Liver (tissue), 8 donors: ENCODE measurements at regions not wholly inside any gene's neighbourhood (a gene's known extent, or its start where the extent isn't known, plus 50 kb on each side); places are given as distances from the start of the nearest gene placed in this dataset.

ENCODE experiments used
- DNase-seq: peaks from one replicate; pipeline ENCODE4 v3.0.0-alpha.2; 2017; ENCODE audit warnings: low spot score
- H3K27ac ChIP-seq, 2 donors: one replicate each; pipeline ENCODE4 v1.7.0; 2013; ENCODE audit warnings: inconsistent platforms in 2 of 2, low read length in 2 of 2, control low read depth in 1 of 2, low read depth in 1 of 2, mild to moderate bottlenecking in 1 of 2
- H3K27me3 ChIP-seq, 4 donors: one replicate each; pipeline versions ENCODE4 v1.6.1 to v1.7.0; 2013; ENCODE audit warnings: low read length in 3 of 4, inconsistent platforms in 1 of 4, mild to moderate bottlenecking in 1 of 4, moderate library complexity in 1 of 4; ENCODE audit not compliant: control insufficient read depth in 4 of 4, insufficient read depth in 4 of 4
- H3K36me3 ChIP-seq, 4 donors: one replicate each; pipeline versions ENCODE4 v1.6.1 to v1.7.0; 2013; ENCODE audit warnings: low read length in 3 of 4, mild to moderate bottlenecking in 3 of 4, low read depth in 1 of 4, moderate library complexity in 1 of 4; ENCODE audit not compliant: control insufficient read depth in 4 of 4, insufficient read depth in 3 of 4
- H3K4me1 ChIP-seq, 4 donors: one replicate each; pipeline versions ENCODE4 v1.6.1 to v1.7.0; 2013; ENCODE audit warnings: low read length in 3 of 4, mild to moderate bottlenecking in 3 of 4, moderate library complexity in 1 of 4; ENCODE audit not compliant: control insufficient read depth in 4 of 4, insufficient read depth in 4 of 4
- H3K4me3 ChIP-seq, 3 donors: one replicate each; pipeline versions ENCODE4 v1.6.1 to v1.7.0; 2013; ENCODE audit warnings: low read length in 3 of 3, control low read depth in 1 of 3, low read depth in 1 of 3, mild to moderate bottlenecking in 1 of 3
- H3K9ac ChIP-seq, 2 donors: one replicate each; pipeline ENCODE4 v1.7.0; 2013; ENCODE audit warnings: low read length in 2 of 2, mild to moderate bottlenecking in 2 of 2, moderate library complexity in 2 of 2, control low read depth in 1 of 2, low read depth in 1 of 2
- H3K9me3 ChIP-seq, 4 donors: one replicate each; pipeline versions ENCODE4 v1.6.1 to v1.7.0; 2013; ENCODE audit warnings: low read length in 3 of 4; ENCODE audit not compliant: control insufficient read depth in 4 of 4
- ATF3 ChIP-seq: IDR thresholded peaks from 2 replicates; pipeline ENCODE4 v1.6.1; 2016; ENCODE audit warnings: antibody characterized with exemption
- CTCF ChIP-seq: fragments of 150-350 bp; IDR thresholded peaks from 2 replicates; pipeline ENCODE4 v1.5.1; 2017; ENCODE audit warnings: improper control_type of control experiment, low read depth, low read length; ENCODE audit not compliant: missing input control
- EGR1 ChIP-seq, 2 donors: IDR thresholded peaks; 2 replicates each; pipeline ENCODE4 v1.6.1; 2016 to 2018; ENCODE audit warnings: antibody characterized with exemption in 2 of 2, low read depth in 2 of 2
- FOXA1 ChIP-seq: IDR thresholded peaks from 2 replicates; pipeline ENCODE4 v1.6.1; 2016; ENCODE audit warnings: antibody characterized with exemption
- FOXA2 ChIP-seq: IDR thresholded peaks from 2 replicates; pipeline ENCODE4 v1.6.1; 2016; ENCODE audit warnings: antibody characterized with exemption
- GABPA ChIP-seq, 2 donors: IDR thresholded peaks in 1 of 2; conservative IDR thresholded peaks in 1 of 2; 2 replicates each; pipeline ENCODE4 v1.6.1; 2016; ENCODE audit warnings: antibody characterized with exemption in 2 of 2, mild to moderate bottlenecking in 1 of 2, moderate library complexity in 1 of 2
- HNF4A ChIP-seq, 2 donors: conservative IDR thresholded peaks; 2 replicates each; pipeline ENCODE4 v1.6.1; 2016; ENCODE audit warnings: antibody characterized with exemption in 2 of 2, mild to moderate bottlenecking in 2 of 2
- HNF4G ChIP-seq: IDR thresholded peaks from 2 replicates; pipeline ENCODE4 v1.6.1; 2016; ENCODE audit warnings: antibody characterized with exemption
- JUND ChIP-seq, 2 donors: IDR thresholded peaks; 2 replicates each; pipeline ENCODE4 v1.6.1; 2016; ENCODE audit warnings: antibody characterized with exemption in 2 of 2
- MAX ChIP-seq: IDR thresholded peaks from 2 replicates; pipeline ENCODE4 v1.6.1; 2016; ENCODE audit warnings: antibody characterized with exemption
- NR2F2 ChIP-seq: IDR thresholded peaks from 2 replicates; pipeline ENCODE4 v1.6.1; 2016; ENCODE audit warnings: antibody characterized with exemption
- RAD21 ChIP-seq, 2 donors: IDR thresholded peaks; 2 replicates each; pipeline ENCODE4 v1.6.1; 2016; ENCODE audit warnings: antibody characterized with exemption in 2 of 2, mild to moderate bottlenecking in 2 of 2
- REST ChIP-seq: IDR thresholded peaks from 2 replicates; pipeline ENCODE4 v1.6.1; 2016; ENCODE audit warnings: antibody characterized with exemption, mild to moderate bottlenecking
- YY1 ChIP-seq: IDR thresholded peaks from 2 replicates; pipeline ENCODE4 v1.6.1; 2016; ENCODE audit warnings: antibody characterized with exemption, mild to moderate bottlenecking
- ZBTB33 ChIP-seq: IDR thresholded peaks from 2 replicates; pipeline ENCODE4 v1.6.1; 2016; ENCODE audit warnings: antibody characterized with exemption
- WGBS: extraction: QIAGEN DNeasy Blood & Tissue Kit; methylation state at CpG from one replicate; pipeline ENCODE4 v1.1.7; 2013; 5-methylcytosine and 5-hydroxymethylcytosine counted together
- donor health status: healthy.
- donor health status: healthy.
- donor health status: healthy.
- donor health status: healthy.
- donor health status: healthy.

- H3K4me3 ChIP-seq, result no peak overlapping the region
- 43% methylated on average over 4 of the region's 4 CpGs for WGBS
- H3K36me3 ChIP-seq, result no peaks in the 10 kb centered on the region
- H3K27me3 ChIP-seq, result no peaks in the 10 kb centered on the region
- H3K4me1 ChIP-seq, result no peaks in the 10 kb centered on the region
- no peak overlapping the region for H3K9ac ChIP-seq
- no peaks in the 10 kb centered on the region for H3K9me3 ChIP-seq
- no peak for TF ChIP-seq YY1
- no peak for TF ChIP-seq FOXA2
- no peak for TF ChIP-seq ATF3
- no peak for TF ChIP-seq REST
- TF ChIP-seq HNF4A (conservative IDR thresholded peaks at IDR 0.05), result no peak
- no peak for TF ChIP-seq FOXA1
- H3K27ac ChIP-seq, result no peak overlapping the region
- DNase-seq, result no peak
Measured at GRCh38 chrX:34379891-34380290, 247.8 kb upstream of the FAM47A start.

GRCh38 chrX:34377645-34378044, 245.5 kb upstream of the FAM47A start:
- Histone ChIP-seq H3K9me3 (no peaks in the 10 kb centered on the region), H3K4me1 (no peaks in the 10 kb centered on the region), H3K36me3 (no peaks in the 10 kb centered on the region), H3K27me3 (no peaks in the 10 kb centered on the region), H3K9ac (no peak overlapping the region), H3K4me3 (no peak overlapping the region), H3K27ac (no peak overlapping the region)
- WGBS, result 64% methylated on average over 1 of the region's 1 CpG
- DNase-seq, result no peak
- TF ChIP-seq ATF3 (no peak), RAD21 (IDR thresholded peaks at IDR 0.05) (no peak), JUND (IDR thresholded peaks at IDR 0.05) (no peak), NR2F2 (no peak), HNF4A (conservative IDR thresholded peaks at IDR 0.05) (no peak), FOXA1 (no peak), HNF4G (no peak)

GRCh38 chrX:34371754-34372153, 239.6 kb upstream of the FAM47A start:
- Histone ChIP-seq H3K27me3 (no peaks in the 10 kb centered on the region), H3K9ac (no peak overlapping the region), H3K27ac (no peak overlapping the region), H3K9me3 (no peaks in the 10 kb centered on the region), H3K4me3 (no peak overlapping the region), H3K4me1 (no peaks in the 10 kb centered on the region), H3K36me3 (no peaks in the 10 kb centered on the region)
- DNase-seq, result no peak
- 50% methylated on average over 1 of the region's 1 CpG for WGBS
- TF ChIP-seq YY1 (no peak), ZBTB33 (no peak), RAD21 (IDR thresholded peaks at IDR 0.05) (no peak), ATF3 (no peak), HNF4A (conservative IDR thresholded peaks at IDR 0.05) (no peak), FOXA1 (no peak), EGR1 (IDR thresholded peaks at IDR 0.05; ENCODE audit: low read depth in 2 of 2) (no peak), HNF4G (no peak), REST (no peak), NR2F2 (no peak), CTCF (no peak), GABPA (IDR thresholded peaks at IDR 0.05 in 1 of 2, conservative IDR thresholded peaks at IDR 0.05 in 1 of 2) (no peak), MAX (no peak)
